PC-9 (cell line): ENCODE measurements at regions not wholly inside any gene's neighbourhood (a gene's known extent, or its start where the extent isn't known, plus 50 kb on each side); places are given as distances from the start of the nearest gene placed in this dataset.

Source experiments
- BruUV-seq: library from RNA; stranded (reverse); fragments of 400-500 nt; replicated peaks from 2 replicates; lab custom pipeline; 2021; lab: Mats Ljungman, UMichigan
- CTCF ChIA-PET: fragments of 300-600 bp; sonication (Branson Sonifier 250); formaldehyde crosslinking; loops from one replicate; lab custom pipeline; 2022; ENCODE audit warnings: antibody characterized with exemption; lab: Charles Lee
- POLR2A ChIA-PET: fragments of 300-600 bp; sonication (Branson Sonifier 250); formaldehyde crosslinking; loops from one replicate; lab custom pipeline; 2022; ENCODE audit warnings: antibody characterized with exemption; ENCODE audit not compliant: unreplicated experiment; lab: Charles Lee
- DNase-seq, 2 experiments: peaks; one replicate each; pipeline versions ENCODE4 v3.0.0 to v3.0.0-alpha.2; 2015 to 2022; ENCODE audit warnings: mixed read lengths in 1 of 2
- H2AFZ ChIP-seq: fragments of 200-600 bp; sonication (generic); 2 replicates; pipeline ENCODE4 v1.8.1; 2017; ENCODE audit warnings: antibody characterized with exemption
- H3F3A ChIP-seq: fragments of 200-600 bp; sonication (generic); 2 replicates; pipeline ENCODE4 v1.8.1; 2017; ENCODE audit warnings: antibody characterized with exemption, mild to moderate bottlenecking, low read depth; ENCODE audit not compliant: insufficient read depth
- H3K27ac ChIP-seq: fragments of 200-600 bp; sonication (generic); 2 replicates; pipeline ENCODE4 v1.6.1; 2016; ENCODE audit warnings: mixed run types
- H3K27me3 ChIP-seq: fragments of 200-600 bp; sonication (generic); 2 replicates; pipeline ENCODE4 v1.6.1; 2016; ENCODE audit warnings: low read depth, mixed run types; ENCODE audit not compliant: insufficient read depth
- H3K36me3 ChIP-seq: fragments of 200-600 bp; sonication (generic); 2 replicates; pipeline ENCODE4 v1.6.1; 2016; ENCODE audit warnings: low read depth, mixed run types
- H3K4me1 ChIP-seq: fragments of 200-600 bp; sonication (generic); replicated peaks from 2 replicates; pipeline ENCODE4 v1.6.1; 2016; ENCODE audit warnings: mixed run types; ENCODE audit not compliant: insufficient read depth
- H3K4me2 ChIP-seq: fragments of 200-600 bp; sonication (generic); 2 replicates; pipeline ENCODE4 v1.6.1; 2017; ENCODE audit warnings: mixed run types
- H3K4me3 ChIP-seq: fragments of 200-600 bp; sonication (generic); 2 replicates; pipeline ENCODE4 v1.6.1; 2016; ENCODE audit warnings: mixed run types
- H3K79me2 ChIP-seq: fragments of 200-600 bp; sonication (generic); 2 replicates; pipeline ENCODE4 v1.6.1; 2017; ENCODE audit warnings: low read depth, mixed run types
- H3K9me2 ChIP-seq: fragments of 200-600 bp; sonication (generic); 2 replicates; pipeline ENCODE4 v1.8.1; 2017; ENCODE audit warnings: mild to moderate bottlenecking; ENCODE audit not compliant: insufficient read depth
- H3K9me3 ChIP-seq: fragments of 200-600 bp; sonication (generic); 2 replicates; pipeline ENCODE4 v1.8.1; 2016; ENCODE audit warnings: low read depth; ENCODE audit not compliant: insufficient read depth
- H4K20me1 ChIP-seq: fragments of 200-600 bp; sonication (generic); 2 replicates; pipeline ENCODE4 v1.8.1; 2017; ENCODE audit not compliant: insufficient read depth
- EZH2 ChIP-seq: fragments of 200-600 bp; sonication (generic); IDR thresholded peaks from 2 replicates; pipeline ENCODE4 v1.8.0; 2017; ENCODE audit warnings: antibody characterized with exemption, low read depth
- intact Hi-C: fragments of 100-400 bp; cut with micrococcal nuclease; formaldehyde crosslinking; loops from one replicate; pipeline ENCODE4 v1.10.0; 2022; ENCODE audit not compliant: unreplicated experiment
- TF ChIP-seq, protein P1 (sequence below): fragments of 200-600 bp; sonication (generic); conservative IDR thresholded peaks from 2 replicates; pipeline ENCODE4 v1.6.1; 2017; ENCODE audit warnings: mixed run types, antibody characterized with exemption, mild to moderate bottlenecking, moderate library complexity

DNA sequence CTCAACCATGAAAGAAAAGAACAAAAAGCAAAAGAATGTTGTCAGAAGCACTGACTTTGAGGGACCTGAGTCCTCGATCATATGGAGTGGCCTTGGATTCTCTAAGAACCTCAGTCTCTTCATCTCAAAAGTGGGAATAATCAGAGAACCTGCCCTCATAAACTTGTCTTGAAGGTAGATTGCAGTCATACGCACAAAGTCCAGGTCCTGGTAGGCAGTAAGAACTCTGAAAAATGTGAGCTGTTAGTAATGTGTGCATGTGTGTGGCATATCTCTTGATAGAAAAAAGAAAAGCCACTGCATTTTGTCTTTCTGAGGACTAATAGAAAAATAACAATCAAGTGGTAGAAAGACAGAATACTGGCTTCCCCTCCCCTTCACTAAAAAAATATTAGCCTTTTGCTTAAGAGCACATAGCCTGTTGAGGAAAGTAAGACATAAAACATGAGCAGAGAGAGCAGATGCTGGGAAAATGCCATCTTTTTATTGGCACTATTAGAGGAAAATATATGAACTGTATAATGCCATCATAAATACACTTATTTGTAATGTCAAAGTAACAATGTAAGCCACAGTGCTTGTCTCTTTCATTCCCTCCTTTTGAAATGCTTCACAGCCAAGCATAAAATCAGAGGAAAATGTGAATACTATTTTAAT is 205.1 kb upstream of the TBX3 start:
- ChIA-PET CTCF (no interaction called here), POLR2A (no interaction called here)
- no peak for DNase-seq
- intact Hi-C loops: no loop called here
- H3K79me2 ChIP-seq: no peaks in the 10 kb centered on the region
- no peak overlapping the region for H3K4me3 ChIP-seq
- H2AFZ ChIP-seq: no peak overlapping the region
- H3K4me2 ChIP-seq: no peak overlapping the region
- no peaks in the 10 kb centered on the region for H3K4me1 ChIP-seq
- no peaks in the 10 kb centered on the region for H3K9me3 ChIP-seq
- H4K20me1 ChIP-seq: no peaks in the 10 kb centered on the region
- H3F3A ChIP-seq: no peaks in the 10 kb centered on the region
- H3K36me3 ChIP-seq: no peaks in the 10 kb centered on the region
- H3K27me3 ChIP-seq: peaks cover 13% of the 10 kb centered on the region
- no TSS peak for BruUV-seq
- no peak for TF ChIP-seq EZH2
- TF ChIP-seq, protein P1, sequence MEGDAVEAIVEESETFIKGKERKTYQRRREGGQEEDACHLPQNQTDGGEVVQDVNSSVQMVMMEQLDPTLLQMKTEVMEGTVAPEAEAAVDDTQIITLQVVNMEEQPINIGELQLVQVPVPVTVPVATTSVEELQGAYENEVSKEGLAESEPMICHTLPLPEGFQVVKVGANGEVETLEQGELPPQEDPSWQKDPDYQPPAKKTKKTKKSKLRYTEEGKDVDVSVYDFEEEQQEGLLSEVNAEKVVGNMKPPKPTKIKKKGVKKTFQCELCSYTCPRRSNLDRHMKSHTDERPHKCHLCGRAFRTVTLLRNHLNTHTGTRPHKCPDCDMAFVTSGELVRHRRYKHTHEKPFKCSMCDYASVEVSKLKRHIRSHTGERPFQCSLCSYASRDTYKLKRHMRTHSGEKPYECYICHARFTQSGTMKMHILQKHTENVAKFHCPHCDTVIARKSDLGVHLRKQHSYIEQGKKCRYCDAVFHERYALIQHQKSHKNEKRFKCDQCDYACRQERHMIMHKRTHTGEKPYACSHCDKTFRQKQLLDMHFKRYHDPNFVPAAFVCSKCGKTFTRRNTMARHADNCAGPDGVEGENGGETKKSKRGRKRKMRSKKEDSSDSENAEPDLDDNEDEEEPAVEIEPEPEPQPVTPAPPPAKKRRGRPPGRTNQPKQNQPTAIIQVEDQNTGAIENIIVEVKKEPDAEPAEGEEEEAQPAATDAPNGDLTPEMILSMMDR: no peak
- H3K27ac ChIP-seq: no peak overlapping the region
- H3K9me2 ChIP-seq: no peaks in the 10 kb centered on the region

DNA sequence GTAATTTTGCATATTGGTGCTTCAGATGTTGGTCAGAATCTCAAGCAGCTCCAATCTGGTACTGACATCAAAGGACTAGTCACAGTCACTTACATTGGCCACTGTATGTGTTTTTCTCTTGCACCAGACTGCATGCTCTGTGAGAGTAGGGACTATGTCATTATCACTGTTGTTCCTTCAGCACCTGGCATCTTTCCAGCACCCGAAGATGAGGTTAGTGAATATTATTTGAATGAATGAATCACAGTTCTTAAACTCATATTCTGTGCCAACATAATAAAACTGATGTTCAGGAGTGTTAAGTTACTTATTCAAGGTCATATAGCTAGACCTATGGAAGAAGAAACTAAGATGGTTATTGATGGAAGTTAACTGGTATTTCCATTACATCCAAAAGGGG is 204.5 kb upstream of the TBX3 start:
- intact Hi-C loops: no loop called here
- no peaks in the 10 kb centered on the region for H3K36me3 ChIP-seq
- CTCF ChIA-PET: no interaction called here
- H3K79me2 ChIP-seq: no peaks in the 10 kb centered on the region
- H3K9me3 ChIP-seq: no peaks in the 10 kb centered on the region
- no peak for DNase-seq
- no peak overlapping the region for H3K27ac ChIP-seq
- no peaks in the 10 kb centered on the region for H3K9me2 ChIP-seq
- no peaks in the 10 kb centered on the region for H3F3A ChIP-seq
- H3K27me3 ChIP-seq: peaks cover 11% of the 10 kb centered on the region; the same call in 1 of the 2 replicates
- H3K4me2 ChIP-seq: no peak overlapping the region
- no peaks in the 10 kb centered on the region for H3K4me1 ChIP-seq
- no peak overlapping the region for H2AFZ ChIP-seq
- BruUV-seq: no TSS peak
- TF ChIP-seq EZH2: no peak
- TF ChIP-seq, protein P1: no peak
- H4K20me1 ChIP-seq: no peaks in the 10 kb centered on the region
- POLR2A ChIA-PET: no interaction called here
- no peak overlapping the region for H3K4me3 ChIP-seq

DNA sequence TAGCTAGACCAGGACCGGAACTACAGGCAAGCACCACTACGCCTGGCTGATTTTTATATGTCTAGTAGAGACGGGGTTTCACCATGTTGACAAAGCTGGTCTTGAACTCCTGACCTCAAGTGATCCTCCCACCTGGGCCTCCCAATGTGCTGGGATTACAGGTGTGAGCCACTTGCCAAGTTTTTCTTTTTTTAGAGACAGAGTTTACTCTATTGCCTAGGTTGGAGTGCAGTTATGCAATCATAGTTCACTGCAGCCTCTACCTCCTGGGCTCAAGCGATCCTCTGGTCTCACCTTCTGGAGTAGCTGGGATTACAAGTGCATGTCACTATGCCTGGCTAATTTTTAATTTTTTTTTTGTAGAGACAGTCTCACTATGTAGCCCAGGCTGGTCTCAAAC is 201.5 kb upstream of the TBX3 start:
- H3K9me2 ChIP-seq: no peaks in the 10 kb centered on the region
- intact Hi-C loops: no loop called here
- H3K4me3 ChIP-seq: no peak overlapping the region
- H3K4me2 ChIP-seq: no peak overlapping the region
- BruUV-seq: no TSS peak
- no peaks in the 10 kb centered on the region for H3K9me3 ChIP-seq
- no peak overlapping the region for H2AFZ ChIP-seq
- H4K20me1 ChIP-seq: no peaks in the 10 kb centered on the region
- H3K27ac ChIP-seq: no peak overlapping the region
- H3K79me2 ChIP-seq: no peaks in the 10 kb centered on the region
- H3K27me3 ChIP-seq: peaks cover 4% of the 10 kb centered on the region
- TF ChIP-seq, protein P1: no peak
- TF ChIP-seq EZH2: no peak
- no peaks in the 10 kb centered on the region for H3K36me3 ChIP-seq
- CTCF ChIA-PET: no interaction called here
- no peaks in the 10 kb centered on the region for H3K4me1 ChIP-seq
- DNase-seq: no peak
- H3F3A ChIP-seq: no peaks in the 10 kb centered on the region
- POLR2A ChIA-PET: no interaction called here
